WI38 (cell line): ENCODE measurements at regions not wholly inside any gene's neighbourhood (a gene's known extent, or its start where the extent isn't known, plus 50 kb on each side); places are given as distances from the start of the nearest gene placed in this dataset.

ENCODE experiments used
- H3K4me3 ChIP-seq: 2 replicates; pipeline ENCODE4 v1.5.1; 2011; ENCODE audit warnings: low read depth, mild to moderate bottlenecking, control low read depth, low read length
- CTCF ChIP-seq: IDR thresholded peaks from 2 replicates; pipeline ENCODE4 v1.5.1; 2012; ENCODE audit warnings: low read depth, mild to moderate bottlenecking, control low read depth, low read length

- no peak overlapping the region for H3K4me3 ChIP-seq
- no peak for TF ChIP-seq CTCF
Measured at GRCh38 chr9:134563397-134563796, 78.2 kb upstream of the COL5A1 start.

DNA sequence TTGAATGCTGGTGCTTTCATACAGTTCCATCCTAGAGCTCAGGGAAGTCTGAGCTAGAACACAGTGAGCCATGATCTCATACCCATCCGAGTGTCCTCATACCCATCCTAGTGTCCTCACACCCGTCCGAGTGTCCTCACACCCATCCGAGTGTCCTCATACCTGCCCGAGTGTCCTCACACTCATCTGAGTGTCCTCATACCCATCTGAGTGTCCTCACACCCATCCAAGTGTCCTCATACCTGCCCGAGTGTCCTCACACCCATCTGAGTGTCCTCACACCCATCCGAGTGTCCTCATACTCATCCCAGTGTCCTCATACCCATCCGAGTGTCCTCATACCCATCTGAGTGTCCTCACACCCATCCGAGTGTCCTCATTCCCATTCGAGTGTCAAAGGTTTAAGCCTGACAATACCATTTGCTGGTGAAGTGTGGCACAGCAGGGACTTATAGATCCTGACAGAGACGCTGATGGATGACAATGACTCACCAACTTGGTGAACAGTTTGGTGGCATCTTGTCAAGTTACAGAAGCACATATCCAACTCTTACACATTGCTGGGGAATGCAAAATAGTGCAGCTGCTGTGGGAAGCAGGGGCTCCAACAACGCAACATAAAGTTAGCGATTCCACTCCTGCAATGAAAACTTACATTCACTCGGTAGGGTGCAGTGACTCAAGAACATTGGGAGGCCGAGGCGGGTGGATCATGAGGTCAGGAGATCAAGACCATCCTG is 77.0 kb upstream of the COL5A1 start:
- no peak for TF ChIP-seq CTCF
- no peak overlapping the region for H3K4me3 ChIP-seq

DNA sequence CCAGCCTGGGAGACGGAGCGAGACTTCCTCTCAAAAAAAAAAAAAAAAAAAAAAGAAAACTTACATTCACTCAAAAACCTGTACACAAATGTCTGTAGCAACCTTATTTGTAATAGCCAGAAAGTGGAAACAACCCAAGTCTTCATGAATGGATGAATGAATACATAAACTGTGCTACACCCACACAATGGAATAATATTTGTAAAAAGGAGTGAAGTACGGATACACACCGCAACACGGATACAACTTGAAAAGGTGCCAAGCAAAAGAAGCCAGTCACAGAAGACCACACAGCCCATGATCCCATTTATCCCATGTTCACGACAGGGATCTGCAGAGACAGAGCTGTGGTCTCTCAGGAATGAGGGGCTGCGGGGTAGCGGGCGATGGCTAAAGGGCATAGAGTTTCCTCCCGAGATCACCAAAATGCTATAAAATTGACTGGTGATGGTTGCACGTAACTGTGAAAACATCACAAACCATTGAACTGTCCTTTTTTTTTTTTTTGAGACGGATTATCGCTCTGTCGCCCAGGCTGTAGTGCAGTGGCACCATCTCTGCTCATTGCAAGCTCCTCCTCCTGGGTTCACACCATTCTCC is 76.2 kb upstream of the COL5A1 start:
- H3K4me3 ChIP-seq: no peak overlapping the region
- no peak for TF ChIP-seq CTCF

- no peak for TF ChIP-seq CTCF
Measured at GRCh38 chr9:134566196-134566847, 75.3 kb upstream of the COL5A1 start.

DNA sequence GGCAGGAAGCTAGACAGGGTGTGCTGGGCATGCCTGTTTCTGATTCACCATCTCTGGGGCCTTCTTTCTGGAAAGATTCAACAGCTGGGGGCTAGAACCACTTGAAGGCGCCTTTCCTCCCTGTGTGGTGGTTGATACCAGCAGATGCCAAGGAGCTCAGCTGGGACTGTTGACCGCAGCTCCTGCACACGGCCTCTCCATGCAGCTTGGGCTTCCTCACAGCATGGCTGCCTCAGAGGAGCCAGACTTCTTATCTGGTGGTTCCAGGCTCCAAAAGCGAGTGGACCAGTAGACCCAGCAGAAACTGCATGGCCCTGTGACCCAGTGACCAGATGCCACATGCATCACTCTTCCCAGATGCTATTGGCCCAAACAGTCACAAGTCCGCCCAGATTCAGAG is 74.7 kb upstream of the COL5A1 start:
- no peak for TF ChIP-seq CTCF
- no peak overlapping the region for H3K4me3 ChIP-seq

More at GRCh38 chr9:134566196-134566847, 75.3 kb upstream of the COL5A1 start:
- no peak overlapping the region for H3K4me3 ChIP-seq

- no peak overlapping the region for H3K4me3 ChIP-seq
- TF ChIP-seq CTCF: no peak
Measured at GRCh38 chr9:134568116-134568515, 73.5 kb upstream of the COL5A1 start.

GRCh38 chr9:134568811-134569210 is 72.8 kb upstream of the COL5A1 start:
- TF ChIP-seq CTCF: no peak
- H3K4me3 ChIP-seq: no peak overlapping the region
